HCT116 (cell line): ENCODE measurements at regions not wholly inside any gene's neighbourhood (a gene's known extent, or its start where the extent isn't known, plus 50 kb on each side); places are given as distances from the start of the nearest gene placed in this dataset.

Experiments
- ATAC-seq: fragments of 200-7000 bp; cut with Tn5 transposase; 2 replicates; pipeline ENCODE4 v1.9.1; 2020; ENCODE audit warnings: mild to moderate bottlenecking, moderate library complexity
- BruUV-seq: library from RNA; stranded (reverse); fragments of 400-500 nt; replicated peaks from 2 replicates; lab custom pipeline; 2021; lab: Mats Ljungman, UMichigan
- CTCF ChIA-PET: fragments of 300-600 bp; sonication (Branson Sonifier 250); formaldehyde crosslinking; loops from one replicate; lab custom pipeline; 2021; ENCODE audit warnings: antibody characterized with exemption; lab: Charles Lee
- POLR2A ChIA-PET: fragments of 300-600, 350-600 bp; sonication (Branson Sonifier 250); formaldehyde crosslinking; loops from one replicate; lab custom pipeline; 2021; ENCODE audit warnings: antibody characterized with exemption; lab: Charles Lee
- RAD21 ChIA-PET, 2 experiments: fragments of 300-600 bp; sonication (Branson Sonifier 250); formaldehyde crosslinking; loops; one replicate each; lab custom pipeline; 2023; ENCODE audit warnings: low total read pairs in 2 of 2; ENCODE audit not compliant: uncharacterized antibody in 2 of 2, unreplicated experiment in 2 of 2, low non-redundant PET in 1 of 2; lab: Charles Lee
- DNase-seq: peaks from one replicate; pipeline ENCODE4 v3.0.0-alpha.2; 2010; ENCODE audit warnings: low read depth, low spot score
- H2AFZ ChIP-seq: fragments of 200-600 bp; shearing (Covaris generic), sonication (generic); 2 replicates; pipeline ENCODE4 v1.6.1; 2017; ENCODE audit warnings: low read depth, mixed run types, mixed read lengths, antibody characterized with exemption, low read length; ENCODE audit not compliant: poor library complexity, severe bottlenecking
- H3K27ac ChIP-seq: 2 replicates; pipeline ENCODE4 v1.5.1; 2012; ENCODE audit warnings: low read depth, low read length
- H3K27me3 ChIP-seq: fragments of 200-600 bp; sonication (generic); 2 replicates; pipeline ENCODE4 v1.6.1; 2016; ENCODE audit warnings: mixed run types, low read length, mixed read lengths; ENCODE audit not compliant: insufficient read depth
- H3K36me3 ChIP-seq, 2 experiments: fragments of 200-500 bp in 1 of 2; fragments of 200-600 bp in 1 of 2; sonication (Bioruptor generic) in 1 of 2; sonication (generic) in 1 of 2; 2 replicates each; pipeline versions ENCODE4 v1.5.1 to v1.6.1; 2014 to 2016; ENCODE audit warnings: low read length in 2 of 2, inconsistent platforms in 1 of 2, mixed read lengths in 1 of 2, mixed run types in 1 of 2; ENCODE audit not compliant: insufficient read depth in 2 of 2, control insufficient read depth in 1 of 2
- H3K4me1 ChIP-seq, 2 experiments: fragments of 200-600 bp in 1 of 2; sonication (generic) in 1 of 2; 2 replicates each; pipeline versions ENCODE4 v1.5.1 to v1.6.1; 2012 to 2017; ENCODE audit warnings: low read length in 2 of 2, inconsistent platforms in 1 of 2, mild to moderate bottlenecking in 1 of 2, mixed read lengths in 1 of 2, mixed run types in 1 of 2, moderate library complexity in 1 of 2; ENCODE audit not compliant: insufficient read depth in 2 of 2, control insufficient read depth in 1 of 2
- H3K4me2 ChIP-seq: fragments of 200-600 bp; sonication (generic); 2 replicates; pipeline ENCODE4 v1.6.1; 2017; ENCODE audit warnings: mixed run types, low read length, mixed read lengths
- H3K4me3 ChIP-seq, 2 experiments: fragments of 200-600 bp in 1 of 2; sonication (generic) in 1 of 2; replicated peaks in 1 of 2; 2 replicates each; pipeline ENCODE4 v1.5.1; 2011 to 2016; ENCODE audit warnings: low read length in 2 of 2, control low read depth in 1 of 2, low read depth in 1 of 2, mild to moderate bottlenecking in 1 of 2, mixed read lengths in 1 of 2, mixed run types in 1 of 2
- H3K79me2 ChIP-seq: fragments of 200-600 bp; sonication (generic); 2 replicates; pipeline ENCODE4 v1.6.1; 2017; ENCODE audit warnings: mild to moderate bottlenecking, mixed run types, low read length, moderate library complexity, mixed read lengths; ENCODE audit not compliant: insufficient read depth
- H3K9ac ChIP-seq: fragments of 200-600 bp; sonication (generic); 2 replicates; pipeline ENCODE4 v1.6.1; 2016; ENCODE audit warnings: low read length, mixed read lengths
- H3K9me2 ChIP-seq: fragments of 200-600 bp; sonication (generic), shearing (Covaris generic); 2 replicates; pipeline ENCODE4 v1.6.1; 2017; ENCODE audit warnings: mixed run types, mild to moderate bottlenecking, moderate library complexity; ENCODE audit not compliant: insufficient read depth
- H3K9me3 ChIP-seq, 2 experiments: fragments of 200-500 bp in 1 of 2; fragments of 200-600 bp in 1 of 2; sonication (Bioruptor generic) in 1 of 2; sonication (generic) in 1 of 2; 2 replicates each; pipeline ENCODE4 v1.6.1; 2014 to 2017; ENCODE audit warnings: low read length in 2 of 2, mixed read lengths in 2 of 2, inconsistent platforms in 1 of 2, low read depth in 1 of 2, mild to moderate bottlenecking in 1 of 2, mixed run types in 1 of 2, moderate library complexity in 1 of 2; ENCODE audit not compliant: control insufficient read depth in 1 of 2, insufficient read depth in 1 of 2
- H4K20me1 ChIP-seq: fragments of 200-600 bp; sonication (generic), shearing (Covaris generic); 2 replicates; pipeline ENCODE4 v1.6.1; 2017; ENCODE audit warnings: mixed run types, mild to moderate bottlenecking, moderate library complexity; ENCODE audit not compliant: insufficient read depth
- EGR1 ChIP-seq: IDR thresholded peaks from 2 replicates; pipeline ENCODE4 v1.6.1; 2012; ENCODE audit warnings: low read depth
- EZH2 ChIP-seq: fragments of 200-600 bp; sonication (generic); IDR thresholded peaks from 2 replicates; pipeline ENCODE4 v1.6.1; 2017; ENCODE audit warnings: antibody characterized with exemption, mixed run types
- FOSL1 ChIP-seq: IDR thresholded peaks from 2 replicates; pipeline ENCODE4 v1.6.1; 2012; ENCODE audit warnings: low read depth
- MAX ChIP-seq: IDR thresholded peaks from 2 replicates; pipeline ENCODE4 v1.6.1; 2012
- POLR2A ChIP-seq: IDR thresholded peaks from 2 replicates; pipeline ENCODE4 v1.7.0; 2011; ENCODE audit warnings: borderline replicate concordance; ENCODE audit not compliant: insufficient read depth, insufficient read length; ENCODE audit errors: extremely low read depth
- POLR2AphosphoS5 ChIP-seq: IDR thresholded peaks from 2 replicates; pipeline ENCODE4 v1.6.1; 2011; ENCODE audit warnings: mild to moderate bottlenecking, low read depth, low read length, moderate library complexity
- RAD21 ChIP-seq: IDR thresholded peaks from 2 replicates; pipeline ENCODE4 v1.6.1; 2012; ENCODE audit warnings: low read depth, mild to moderate bottlenecking
- REST ChIP-seq: IDR thresholded peaks from 2 replicates; pipeline ENCODE4 v1.6.1; 2012; ENCODE audit warnings: low read depth
- SP1 ChIP-seq: IDR thresholded peaks from 2 replicates; pipeline ENCODE4 v1.6.1; 2012; ENCODE audit warnings: low read depth
- SRF ChIP-seq: IDR thresholded peaks from 2 replicates; pipeline ENCODE4 v1.6.1; 2012; ENCODE audit warnings: low read depth
- YY1 ChIP-seq: IDR thresholded peaks from 2 replicates; pipeline ENCODE4 v1.6.1; 2011; ENCODE audit warnings: low read length, low read depth, moderate library complexity, mild to moderate bottlenecking; ENCODE audit not compliant: insufficient replicate concordance; ENCODE audit errors: extremely low read depth
- ZFX ChIP-seq: fragments of 450-650 bp; IDR thresholded peaks from 2 replicates; pipeline ENCODE4 v1.6.1; 2017
- intact Hi-C: fragments of 100-400 bp; cut with micrococcal nuclease; formaldehyde crosslinking; loops from 2 replicates; pipeline ENCODE4 v1.10.0; 2022
- TF ChIP-seq, protein P1 (sequence below), 3 experiments: fragments of 200-600 bp in 1 of 3; sonication (generic) in 1 of 3; IDR thresholded peaks in 2 of 3; conservative IDR thresholded peaks in 1 of 3; 2 replicates each; pipeline ENCODE4 v1.5.1; 2012 to 2017; ENCODE audit warnings: low read depth in 2 of 3, low read length in 2 of 3, antibody characterized with exemption in 1 of 3, borderline replicate concordance in 1 of 3, control low read depth in 1 of 3, mild to moderate bottlenecking in 1 of 3, mixed read lengths in 1 of 3, mixed run types in 1 of 3, moderate library complexity in 1 of 3; ENCODE audit not compliant: insufficient read depth in 1 of 3

DNA sequence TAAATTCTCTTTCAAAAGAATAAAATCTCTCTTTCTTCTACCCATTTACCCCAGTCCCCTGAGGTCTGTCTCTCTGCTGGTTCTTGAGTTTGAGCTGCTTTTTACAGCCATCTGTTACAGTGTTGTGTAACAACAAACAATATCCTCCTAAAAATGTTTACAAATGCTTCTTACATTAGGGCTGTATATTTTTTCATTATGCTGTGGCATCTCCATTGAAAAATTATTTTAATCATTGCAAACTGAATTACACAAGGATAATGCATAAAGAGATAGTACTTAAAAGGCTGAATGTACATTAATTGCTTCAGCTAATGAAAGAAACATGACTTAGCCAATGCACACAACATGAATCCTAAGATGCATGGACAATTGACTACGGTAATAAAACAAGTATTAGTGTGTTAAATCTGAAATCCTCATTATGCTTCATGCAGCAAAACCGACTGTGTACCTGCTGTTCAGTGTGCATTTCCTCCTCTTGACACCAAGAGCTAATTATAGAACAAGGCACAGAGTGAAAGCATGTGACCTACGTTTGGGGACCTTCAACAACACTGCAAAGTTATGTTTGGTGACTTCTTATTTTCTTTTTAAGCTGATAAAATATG lies 181.7 kb upstream of the RHOBTB1 start:
- intact Hi-C loops, result no loop called here
- Histone ChIP-seq H3K4me2 (no peak overlapping the region), H3K79me2 (no peaks in the 10 kb centered on the region), H3K36me3 (no peaks in the 10 kb centered on the region), H3K9ac (no peak overlapping the region), H4K20me1 (no peaks in the 10 kb centered on the region), H3K27me3 (no peaks in the 10 kb centered on the region), H3K27ac (no peak overlapping the region), H3K4me1 (no peaks in the 10 kb centered on the region), H3K9me2 (no peaks in the 10 kb centered on the region), H2AFZ (no peak overlapping the region), H3K9me3 (no peaks in the 10 kb centered on the region), H3K4me3 (no peak overlapping the region)
- BruUV-seq, result no TSS peak
- no peak for DNase-seq
- ChIA-PET POLR2A (no interaction called here), RAD21 (no interaction called here), CTCF (no interaction called here)
- no peak for TF ChIP-seq POLR2A
- no peak for TF ChIP-seq EZH2
- TF ChIP-seq REST, result no peak
- TF ChIP-seq, protein P1, sequence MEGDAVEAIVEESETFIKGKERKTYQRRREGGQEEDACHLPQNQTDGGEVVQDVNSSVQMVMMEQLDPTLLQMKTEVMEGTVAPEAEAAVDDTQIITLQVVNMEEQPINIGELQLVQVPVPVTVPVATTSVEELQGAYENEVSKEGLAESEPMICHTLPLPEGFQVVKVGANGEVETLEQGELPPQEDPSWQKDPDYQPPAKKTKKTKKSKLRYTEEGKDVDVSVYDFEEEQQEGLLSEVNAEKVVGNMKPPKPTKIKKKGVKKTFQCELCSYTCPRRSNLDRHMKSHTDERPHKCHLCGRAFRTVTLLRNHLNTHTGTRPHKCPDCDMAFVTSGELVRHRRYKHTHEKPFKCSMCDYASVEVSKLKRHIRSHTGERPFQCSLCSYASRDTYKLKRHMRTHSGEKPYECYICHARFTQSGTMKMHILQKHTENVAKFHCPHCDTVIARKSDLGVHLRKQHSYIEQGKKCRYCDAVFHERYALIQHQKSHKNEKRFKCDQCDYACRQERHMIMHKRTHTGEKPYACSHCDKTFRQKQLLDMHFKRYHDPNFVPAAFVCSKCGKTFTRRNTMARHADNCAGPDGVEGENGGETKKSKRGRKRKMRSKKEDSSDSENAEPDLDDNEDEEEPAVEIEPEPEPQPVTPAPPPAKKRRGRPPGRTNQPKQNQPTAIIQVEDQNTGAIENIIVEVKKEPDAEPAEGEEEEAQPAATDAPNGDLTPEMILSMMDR (IDR thresholded peaks at IDR 0.05 in 2 of 3, conservative IDR thresholded peaks at IDR 0.05 in 1 of 3; ENCODE audit: borderline replicate concordance in 1 of 3, insufficient read depth in 1 of 3, low read depth in 2 of 3, low read length in 2 of 3), result no peak
- no peak for TF ChIP-seq YY1
- TF ChIP-seq RAD21, result no peak
- no peak for TF ChIP-seq POLR2AphosphoS5
- no peak for TF ChIP-seq EGR1
- TF ChIP-seq ZFX, result no peak
- TF ChIP-seq FOSL1, result no peak
- no peak for TF ChIP-seq SRF
- TF ChIP-seq MAX, result no peak
- no peak for TF ChIP-seq SP1
- ATAC-seq, result no peak
